SKM-1 (cell line): ENCODE measurements at regions not wholly inside any gene's neighbourhood (a gene's known extent, or its start where the extent isn't known, plus 50 kb on each side); places are given as distances from the start of the nearest gene placed in this dataset.
"Not testable (repeated sequence)": the region's sequence is repeated elsewhere in the genome, so short reads cannot be mapped to it uniquely, and the experiment has no call there.

ENCODE experiments used
- DNase-seq: peaks from one replicate; lab custom pipeline; 2025; ENCODE audit not compliant: unreplicated experiment; lab: John Stamatoyannopoulos, UW

- no peak for DNase-seq
Measured at GRCh38 chr2:183898641-183899040, 699.7 kb upstream of the ZNF804A start.

- no peak for DNase-seq
Measured at GRCh38 chr2:183901931-183902330, 696.4 kb upstream of the ZNF804A start.

GRCh38 chr2:183903026-183903425 lies 695.3 kb upstream of the ZNF804A start:
- no peak for DNase-seq

GRCh38 chr2:183916041-183916440 lies 682.3 kb upstream of the ZNF804A start:
- not testable (repeated sequence) for DNase-seq

- DNase-seq, result no peak
Measured at GRCh38 chr2:183919167-183919566, 679.2 kb upstream of the ZNF804A start.

GRCh38 chr2:183919926-183920325 lies 678.4 kb upstream of the ZNF804A start:
- DNase-seq, result no peak

GRCh38 chr2:183925281-183925680 lies 673.0 kb upstream of the ZNF804A start:
- DNase-seq, result no peak

- no peak for DNase-seq
Measured at GRCh38 chr2:183926433-183926832, 671.9 kb upstream of the ZNF804A start.

GRCh38 chr2:183927406-183928325 lies 670.7 kb upstream of the ZNF804A start:
- DNase-seq, result no peak

GRCh38 chr2:183935005-183935404 lies 663.3 kb upstream of the ZNF804A start:
- no peak for DNase-seq

- DNase-seq, result no peak
Measured at GRCh38 chr2:183937220-183937619, 661.1 kb upstream of the ZNF804A start.

- no peak for DNase-seq
Measured at GRCh38 chr2:183946193-183946592, 652.1 kb upstream of the ZNF804A start.

- DNase-seq, result no peak
Measured at GRCh38 chr2:183948861-183949260, 649.5 kb upstream of the ZNF804A start.

GRCh38 chr2:183950673-183951072 lies 647.7 kb upstream of the ZNF804A start:
- DNase-seq, result no peak

GRCh38 chr2:183951630-183952029 lies 646.7 kb upstream of the ZNF804A start:
- no peak for DNase-seq

- DNase-seq, result no peak
Measured at GRCh38 chr2:183952741-183953140, 645.6 kb upstream of the ZNF804A start.

- no peak for DNase-seq
Measured at GRCh38 chr2:183963609-183964008, 634.7 kb upstream of the ZNF804A start.

- DNase-seq, result no peak
Measured at GRCh38 chr2:183964565-183964964, 633.8 kb upstream of the ZNF804A start.

- no peak for DNase-seq
Measured at GRCh38 chr2:183967756-183968155, 630.6 kb upstream of the ZNF804A start.

- not testable (repeated sequence) for DNase-seq
Measured at GRCh38 chr2:183975676-183976075, 622.7 kb upstream of the ZNF804A start.

GRCh38 chr2:183984871-183985270 lies 613.5 kb upstream of the ZNF804A start:
- DNase-seq, result no peak

- no peak for DNase-seq
Measured at GRCh38 chr2:183991968-183992367, 606.4 kb upstream of the ZNF804A start.

- no peak for DNase-seq
Measured at GRCh38 chr2:183993052-183993451, 605.3 kb upstream of the ZNF804A start.
